ENCODE measurements at regions not wholly inside any gene's neighbourhood (a gene's known extent, or its start where the extent isn't known, plus 50 kb on each side); places are given as distances from the start of the nearest gene placed in this dataset.
"Not testable (repeated sequence)": the region's sequence is repeated elsewhere in the genome, so short reads cannot be mapped to it uniquely, and the experiment has no call there.

GRCh38 chr10:60589376-60589775 lies 188.9 kb upstream of the CDK1 start:
- in situ Hi-C loops (cut with HindIII; ENCODE audit: low pct_ligation_motif_present, low pct_unique_long_range_greater_than_20kb, low sequenced_read_pairs): no loop called here
- no peak for DNase-seq

DNA sequence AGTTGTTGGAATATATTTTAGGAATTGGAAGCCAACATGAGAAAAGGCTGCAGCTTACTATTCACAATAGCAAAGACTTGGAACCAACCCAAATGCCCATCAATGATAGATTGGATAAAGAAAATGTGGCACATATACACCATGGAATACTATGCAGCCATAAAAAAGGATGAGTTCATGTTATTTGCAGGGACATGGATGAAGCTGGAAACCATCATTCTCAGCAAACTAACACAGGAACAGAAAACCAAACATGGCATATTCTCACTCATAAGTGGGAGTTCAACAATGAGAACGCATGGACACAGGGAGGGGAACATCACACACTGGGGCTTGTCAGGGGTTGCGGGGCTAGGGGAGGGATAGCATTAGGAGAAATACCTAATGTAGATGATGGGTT lies 192.1 kb upstream of the ANK3 start:
- DNase-seq; in situ Hi-C loops (cut with HindIII; ENCODE audit: low pct_ligation_motif_present, low pct_unique_long_range_greater_than_20kb, low sequenced_read_pairs): not testable (repeated sequence)

GRCh38 chr10:60578217-60578616 lies 188.5 kb upstream of the ANK3 start:
- no peak for DNase-seq
- in situ Hi-C loops (cut with HindIII; ENCODE audit: low pct_ligation_motif_present, low pct_unique_long_range_greater_than_20kb, low sequenced_read_pairs): no loop called here

GRCh38 chr10:60576130-60577069 lies 186.7 kb upstream of the ANK3 start:
- in situ Hi-C loops (cut with HindIII; ENCODE audit: low pct_ligation_motif_present, low pct_unique_long_range_greater_than_20kb, low sequenced_read_pairs): no loop called here
- no peak for DNase-seq

DNA sequence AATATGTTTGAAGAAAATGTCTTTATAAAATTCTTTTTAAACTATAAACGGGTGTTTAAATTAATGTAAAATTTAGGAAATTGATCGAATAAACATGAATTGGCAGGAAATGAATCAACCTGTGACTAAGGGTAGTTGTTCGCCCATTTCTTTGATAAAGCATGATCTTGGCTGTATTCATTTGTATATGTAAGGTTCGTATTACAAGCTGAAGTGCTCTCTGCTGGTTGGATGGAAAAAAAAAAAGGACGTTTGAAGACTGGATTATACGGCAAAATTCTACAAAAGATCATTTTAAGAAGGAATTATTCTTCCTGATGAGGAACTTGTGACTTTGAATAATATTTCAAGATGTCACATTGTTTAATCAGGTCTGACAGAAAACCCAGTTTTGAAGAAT lies 185.4 kb upstream of the ANK3 start:
- no peak for DNase-seq
- in situ Hi-C loops (cut with HindIII; ENCODE audit: low pct_ligation_motif_present, low pct_unique_long_range_greater_than_20kb, low sequenced_read_pairs): no loop called here

DNA sequence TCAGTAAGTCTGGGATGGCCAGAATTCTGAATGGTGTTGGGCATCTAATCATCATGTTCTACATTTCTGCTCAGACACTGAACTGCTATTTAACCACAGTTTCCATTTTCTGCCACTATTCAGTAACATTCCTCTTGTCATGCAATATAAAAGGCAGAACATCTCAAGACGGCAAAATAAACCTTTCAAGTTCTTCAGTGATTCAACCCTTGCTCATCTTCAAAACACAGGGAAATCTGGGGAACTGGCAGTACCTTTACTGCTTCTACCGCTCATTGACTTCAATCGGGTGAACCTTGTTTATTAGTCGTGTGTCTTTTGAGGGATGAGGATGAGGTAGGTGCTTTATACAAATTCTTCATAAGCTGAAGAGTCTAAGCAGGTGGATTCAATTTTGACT lies 184.7 kb upstream of the ANK3 start:
- in situ Hi-C loops (cut with HindIII; ENCODE audit: low pct_ligation_motif_present, low pct_unique_long_range_greater_than_20kb, low sequenced_read_pairs): no loop called here

GRCh38 chr10:60573336-60573735 lies 183.7 kb upstream of the ANK3 start:
- in situ Hi-C loops (cut with HindIII; ENCODE audit: low pct_ligation_motif_present, low pct_unique_long_range_greater_than_20kb, low sequenced_read_pairs): no loop called here
- peak; percentile 80 for DNase-seq

More for the DNA sequence above, 184.7 kb upstream of the ANK3 start:
- no peak for DNase-seq

DNA sequence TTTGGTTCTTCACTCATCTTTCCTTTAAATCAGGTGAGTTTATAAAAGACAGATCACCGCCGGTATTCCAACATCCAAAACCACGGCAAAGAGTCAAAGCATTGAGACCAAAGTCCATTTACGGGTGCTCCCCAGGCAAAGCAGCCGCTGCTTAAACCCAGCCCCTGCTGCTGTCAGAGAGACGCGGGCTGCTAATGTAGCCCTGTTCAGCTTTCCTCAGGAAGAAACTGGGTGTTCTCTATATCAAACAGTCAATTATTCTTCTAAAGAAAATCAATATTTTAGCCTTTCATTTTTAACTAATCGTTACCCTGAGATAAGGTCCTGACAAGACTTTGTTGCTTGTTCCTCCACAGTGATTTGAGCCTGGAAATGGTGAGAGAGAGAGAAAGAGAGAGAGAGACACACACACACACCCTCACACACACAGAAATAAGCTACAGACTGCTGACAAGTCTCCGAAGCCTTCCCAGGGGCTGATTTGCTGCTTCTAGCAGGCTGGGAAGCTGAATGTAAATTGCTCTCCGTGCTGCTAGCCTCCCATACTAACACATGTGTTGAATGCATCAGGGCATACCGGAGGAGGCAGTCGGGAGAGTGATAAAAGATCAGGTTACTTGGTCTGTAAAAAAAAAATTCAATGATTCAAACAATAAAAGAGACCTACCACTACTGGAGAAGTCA lies 183.0 kb upstream of the ANK3 start:
- peak; percentile 66 for DNase-seq
- in situ Hi-C loops (cut with HindIII; ENCODE audit: low pct_ligation_motif_present, low pct_unique_long_range_greater_than_20kb, low sequenced_read_pairs): no loop called here

DNA sequence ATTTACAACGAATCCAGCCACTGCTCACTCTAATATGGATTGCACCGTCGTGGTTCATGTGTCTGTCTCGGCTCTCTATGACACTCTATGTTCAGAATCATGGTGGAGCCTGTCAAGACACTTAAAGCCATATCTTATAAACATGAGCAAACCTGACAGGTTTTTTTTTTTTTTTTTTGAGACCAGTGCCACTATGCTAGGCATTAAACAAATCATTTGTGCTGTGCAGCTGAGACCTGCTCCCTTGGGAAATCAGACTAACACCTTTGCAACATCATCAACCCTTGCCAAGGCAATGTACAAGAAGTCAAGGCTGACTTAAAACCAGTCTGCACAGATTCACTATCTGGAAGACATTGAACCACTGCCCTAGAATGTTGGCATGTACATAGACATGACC lies 181.2 kb upstream of the ANK3 start:
- no peak for DNase-seq
- in situ Hi-C loops (cut with HindIII; ENCODE audit: low pct_ligation_motif_present, low pct_unique_long_range_greater_than_20kb, low sequenced_read_pairs): no loop called here

DNA sequence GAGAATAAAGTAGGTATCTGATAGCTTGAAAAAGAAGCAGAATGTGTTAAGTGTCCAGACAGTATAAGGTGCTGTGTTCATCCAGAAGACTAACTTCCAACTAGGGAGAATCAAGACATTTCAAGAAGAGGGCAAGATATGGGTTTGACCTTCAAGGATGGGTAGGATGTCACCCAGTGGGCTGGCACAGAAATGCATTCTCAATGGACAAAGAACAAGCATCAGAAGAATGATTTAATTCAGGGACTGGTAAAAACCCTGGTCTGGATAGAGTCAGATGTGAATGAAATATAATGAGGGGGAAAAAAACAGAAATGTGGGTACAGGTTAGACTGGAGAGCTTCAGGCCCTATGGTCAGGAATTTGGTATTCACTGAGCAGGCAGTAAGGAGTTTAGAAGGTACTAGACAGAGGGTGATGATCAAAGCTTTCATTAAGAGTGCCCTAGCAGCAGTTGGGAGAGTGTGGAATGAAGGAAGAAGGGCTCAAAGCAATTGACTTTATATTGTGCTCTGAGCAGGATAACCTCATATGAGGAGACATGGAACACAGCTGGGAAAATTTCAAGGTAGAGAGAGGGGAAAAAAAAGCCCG lies 180.7 kb upstream of the ANK3 start:
- in situ Hi-C loops (cut with HindIII; ENCODE audit: low pct_ligation_motif_present, low pct_unique_long_range_greater_than_20kb, low sequenced_read_pairs): no loop called here
- DNase-seq: no peak

DNA sequence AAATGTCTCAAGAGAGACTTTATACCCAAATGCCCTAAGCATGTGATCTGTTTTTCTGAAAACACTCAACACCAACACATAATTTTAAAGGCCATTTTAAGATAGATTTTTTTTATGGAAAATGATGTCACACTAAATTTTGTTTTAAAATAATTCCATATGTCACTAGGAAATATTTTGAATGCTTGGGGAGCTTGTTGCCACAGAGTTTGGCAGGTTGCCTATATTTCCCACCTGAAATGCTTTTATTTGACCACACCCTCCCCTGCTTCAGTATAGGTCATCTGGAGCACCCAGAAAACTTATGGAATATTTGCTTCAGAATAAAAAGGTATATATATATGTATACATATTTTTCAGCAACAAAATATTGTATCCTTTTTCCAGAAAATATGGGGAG lies 180.0 kb upstream of the ANK3 start:
- in situ Hi-C loops (cut with HindIII; ENCODE audit: low pct_ligation_motif_present, low pct_unique_long_range_greater_than_20kb, low sequenced_read_pairs): no loop called here
- DNase-seq: no peak

DNA sequence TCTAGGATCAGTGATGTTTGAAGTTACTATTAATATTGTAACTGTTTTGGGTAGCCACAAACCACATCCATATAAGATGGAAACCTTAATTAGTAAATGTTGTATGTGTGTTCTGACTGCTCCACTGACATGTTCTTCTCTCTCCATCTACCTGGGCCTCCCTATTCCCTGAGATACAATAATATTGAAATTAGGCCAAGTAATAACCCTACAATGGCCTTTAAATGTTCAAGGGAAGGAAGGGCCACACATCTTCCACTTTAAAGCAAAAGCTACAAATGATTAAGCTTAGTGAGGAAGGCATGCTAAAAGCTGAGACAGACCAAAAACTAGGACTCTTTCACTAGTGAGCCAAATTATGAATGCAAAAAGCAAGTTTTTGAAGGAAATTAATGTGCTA lies 176.4 kb upstream of the ANK3 start:
- DNase-seq: no peak
- in situ Hi-C loops (cut with HindIII; ENCODE audit: low pct_ligation_motif_present, low pct_unique_long_range_greater_than_20kb, low sequenced_read_pairs): no loop called here

- DNase-seq: no peak
- in situ Hi-C loops (cut with HindIII; ENCODE audit: low pct_ligation_motif_present, low pct_unique_long_range_greater_than_20kb, low sequenced_read_pairs): no loop called here
These were observed 175.8 kb upstream of the ANK3 start for GRCh38 chr10:60565492-60565891.

DNA sequence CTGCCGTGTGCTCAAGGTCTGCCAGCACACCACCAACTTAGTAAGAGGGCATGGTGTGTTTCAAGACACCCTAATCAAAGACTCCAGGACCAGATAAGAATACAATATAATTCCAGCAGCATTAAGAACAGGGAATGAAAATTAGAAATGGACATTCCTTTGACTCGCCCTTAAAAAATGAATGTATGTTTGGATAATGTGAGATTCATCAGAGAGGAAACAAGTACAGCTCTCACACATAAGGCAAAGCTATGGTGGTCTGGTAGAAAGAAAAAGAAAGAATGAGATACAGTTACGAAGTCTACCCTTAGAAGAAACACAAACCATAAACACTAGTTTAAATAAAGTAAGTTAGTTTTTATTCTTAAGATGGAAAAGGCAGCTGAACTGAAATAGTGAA lies 174.8 kb upstream of the ANK3 start:
- DNase-seq: no peak
- in situ Hi-C loops (cut with HindIII; ENCODE audit: low pct_ligation_motif_present, low pct_unique_long_range_greater_than_20kb, low sequenced_read_pairs): no loop called here

DNA sequence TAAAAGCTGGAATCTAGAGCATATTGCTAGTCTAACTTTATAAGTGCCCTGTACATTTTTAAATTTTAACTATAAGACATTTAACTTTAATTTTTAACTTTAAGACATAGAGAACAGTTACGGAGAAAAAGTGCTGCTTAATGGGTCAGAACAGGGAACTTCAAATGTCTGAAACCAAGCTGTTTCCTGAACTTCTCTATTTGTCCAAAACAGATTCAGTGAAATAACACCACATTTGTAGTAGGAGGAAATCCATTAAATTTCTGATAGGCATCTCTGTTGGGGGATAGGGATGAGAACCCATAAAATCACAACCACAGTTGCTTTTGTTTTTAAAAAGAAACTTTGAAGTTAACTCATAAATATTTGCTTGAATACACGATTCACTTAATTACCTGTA lies 170.8 kb upstream of the ANK3 start:
- in situ Hi-C loops (cut with HindIII; ENCODE audit: low pct_ligation_motif_present, low pct_unique_long_range_greater_than_20kb, low sequenced_read_pairs): no loop called here

GRCh38 chr10:60555700-60556099 lies 166.0 kb upstream of the ANK3 start:
- DNase-seq: no peak
- in situ Hi-C loops (cut with HindIII; ENCODE audit: low pct_ligation_motif_present, low pct_unique_long_range_greater_than_20kb, low sequenced_read_pairs): no loop called here

More for the DNA sequence above, 170.8 kb upstream of the ANK3 start:
- no peak for DNase-seq

DNA sequence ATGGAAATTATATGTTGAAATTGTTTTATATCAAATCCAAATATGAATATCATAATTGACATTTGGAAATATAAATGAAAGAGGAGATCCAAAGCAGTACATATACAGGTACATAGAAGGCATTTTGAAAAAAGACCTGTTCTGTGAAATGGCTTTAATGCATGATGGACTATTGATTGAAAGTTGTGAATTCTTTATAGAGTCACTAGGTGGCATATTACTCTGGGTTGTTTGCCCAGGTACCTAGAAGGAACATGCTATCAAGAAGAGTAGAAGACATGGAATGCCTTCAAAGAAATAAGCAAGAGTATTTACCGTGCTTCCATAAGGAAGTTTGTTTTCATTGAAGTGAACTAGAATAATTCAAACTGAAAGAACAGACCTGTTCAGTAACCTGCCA lies 160.0 kb upstream of the ANK3 start:
- DNase-seq: peak; percentile 77
- in situ Hi-C loops (cut with HindIII; ENCODE audit: low pct_ligation_motif_present, low pct_unique_long_range_greater_than_20kb, low sequenced_read_pairs): no loop called here

GRCh38 chr10:60542657-60543056 lies 153.0 kb upstream of the ANK3 start:
- in situ Hi-C loops (cut with HindIII; ENCODE audit: low pct_ligation_motif_present, low pct_unique_long_range_greater_than_20kb, low sequenced_read_pairs): no loop called here
- no peak for DNase-seq

GRCh38 chr10:60541451-60541850 lies 151.8 kb upstream of the ANK3 start:
- in situ Hi-C loops (cut with HindIII; ENCODE audit: low pct_ligation_motif_present, low pct_unique_long_range_greater_than_20kb, low sequenced_read_pairs): no loop called here
- no peak for DNase-seq
